A673 (cell line): ENCODE measurements at regions not wholly inside any gene's neighbourhood (a gene's known extent, or its start where the extent isn't known, plus 50 kb on each side); places are given as distances from the start of the nearest gene placed in this dataset.

ENCODE experiments used
- CTCF ChIP-seq: fragments of 300-800, 200-600 bp; sonication (generic); conservative IDR thresholded peaks from 2 replicates; pipeline ENCODE4 v1.5.1; 2017; ENCODE audit warnings: low read depth, mild to moderate bottlenecking, antibody characterized with exemption, low read length, moderate library complexity, mixed read lengths
- EZH2 ChIP-seq: fragments of 200-600 bp; sonication (generic); IDR thresholded peaks from 2 replicates; pipeline ENCODE4 v1.6.1; 2017; ENCODE audit warnings: borderline replicate concordance, low read depth, mild to moderate bottlenecking, mixed read lengths, antibody characterized with exemption, low read length; ENCODE audit not compliant: poor library complexity, severe bottlenecking

GRCh38 chrX:127011629-127012028, 192.1 kb downstream of the PRR32 start:
- TF ChIP-seq CTCF (no peak), EZH2 (no peak)
